Jurkat, Clone E6-1 (cell line): ENCODE measurements at regions not wholly inside any gene's neighbourhood (a gene's known extent, or its start where the extent isn't known, plus 50 kb on each side); places are given as distances from the start of the nearest gene placed in this dataset.
"Not testable (repeated sequence)": the region's sequence is repeated elsewhere in the genome, so short reads cannot be mapped to it uniquely, and the experiment has no call there.

ENCODE experiments used
- DNase-seq: peaks from one replicate; pipeline ENCODE4 v3.0.0-alpha.2; 2011; ENCODE audit warnings: low read depth, low spot score
- H3K4me3 ChIP-seq: 2 replicates; pipeline ENCODE4 v1.5.1; 2011; ENCODE audit warnings: mild to moderate bottlenecking, low read length, control low read depth, moderate library complexity

GRCh38 chr7:114364151-114364550 lies 50.5 kb upstream of the FOXP2 start:
- no peak overlapping the region for H3K4me3 ChIP-seq
- no peak for DNase-seq

- H3K4me3 ChIP-seq = no peak overlapping the region
These were observed 51.3 kb upstream of the FOXP2 start for GRCh38 chr7:114363292-114363691.

GRCh38 chr7:114358911-114359310 lies 55.7 kb upstream of the FOXP2 start:
- no peak for DNase-seq
- no peak overlapping the region for H3K4me3 ChIP-seq

More at GRCh38 chr7:114363292-114363691, 51.3 kb upstream of the FOXP2 start:
- DNase-seq = no peak

GRCh38 chr7:114356133-114356532 lies 58.5 kb upstream of the FOXP2 start:
- H3K4me3 ChIP-seq = no peak overlapping the region
- no peak for DNase-seq

- H3K4me3 ChIP-seq = no peak overlapping the region
- no peak for DNase-seq
These were observed 60.3 kb upstream of the FOXP2 start for GRCh38 chr7:114354306-114354705.

- H3K4me3 ChIP-seq = no peak overlapping the region
- peak; percentile 3 for DNase-seq
These were observed 69.1 kb upstream of the FOXP2 start for GRCh38 chr7:114345494-114345893.

GRCh38 chr7:114343949-114344708 lies 70.5 kb upstream of the FOXP2 start:
- DNase-seq = no peak
- no peak overlapping the region for H3K4me3 ChIP-seq

GRCh38 chr7:114342431-114343179 lies 72.0 kb upstream of the FOXP2 start:
- H3K4me3 ChIP-seq = no peak overlapping the region
- DNase-seq = no peak

- no peak overlapping the region for H3K4me3 ChIP-seq
- no peak for DNase-seq
These were observed 73.0 kb upstream of the FOXP2 start for GRCh38 chr7:114341648-114342047.

GRCh38 chr7:114334989-114335388 lies 79.6 kb upstream of the FOXP2 start:
- no peak for DNase-seq

GRCh38 chr7:114329458-114329857 lies 85.2 kb upstream of the FOXP2 start:
- DNase-seq = not testable (repeated sequence)

More at GRCh38 chr7:114334989-114335388, 79.6 kb upstream of the FOXP2 start:
- no peak overlapping the region for H3K4me3 ChIP-seq

GRCh38 chr7:114317450-114318098 lies 97.0 kb upstream of the FOXP2 start:
- no peak for DNase-seq
- H3K4me3 ChIP-seq = no peak overlapping the region

More at GRCh38 chr7:114329458-114329857, 85.2 kb upstream of the FOXP2 start:
- not testable (repeated sequence) for H3K4me3 ChIP-seq

- no peak overlapping the region for H3K4me3 ChIP-seq
- DNase-seq = no peak
These were observed 102.0 kb upstream of the FOXP2 start for GRCh38 chr7:114312649-114313048.

- DNase-seq = no peak
- H3K4me3 ChIP-seq = no peak overlapping the region
These were observed 104.1 kb upstream of the FOXP2 start for GRCh38 chr7:114310345-114311110.

- no peak for DNase-seq
- no peak overlapping the region for H3K4me3 ChIP-seq
These were observed 104.9 kb upstream of the FOXP2 start for GRCh38 chr7:114309729-114310128.

- no peak for DNase-seq
- no peak overlapping the region for H3K4me3 ChIP-seq
These were observed 111.3 kb upstream of the FOXP2 start for GRCh38 chr7:114303301-114303700.

- DNase-seq = no peak
- no peak overlapping the region for H3K4me3 ChIP-seq
These were observed 111.8 kb upstream of the FOXP2 start for GRCh38 chr7:114302858-114303257.

- no peak for DNase-seq
- H3K4me3 ChIP-seq = no peak overlapping the region
These were observed 116.6 kb upstream of the FOXP2 start for GRCh38 chr7:114298011-114298410.

- no peak for DNase-seq
- H3K4me3 ChIP-seq = no peak overlapping the region
These were observed 117.5 kb upstream of the FOXP2 start for GRCh38 chr7:114297121-114297520.
